SW480 (cell line): ENCODE measurements at regions not wholly inside any gene's neighbourhood (a gene's known extent, or its start where the extent isn't known, plus 50 kb on each side); places are given as distances from the start of the nearest gene placed in this dataset.
A peak's percentile ranks its signal among the peaks of the same experiment; 100 is the strongest.

Experiments
- DNase-seq: peaks from one replicate; pipeline ENCODE4 v3.0.0-alpha.2; 2016; ENCODE audit warnings: low spot score

DNA sequence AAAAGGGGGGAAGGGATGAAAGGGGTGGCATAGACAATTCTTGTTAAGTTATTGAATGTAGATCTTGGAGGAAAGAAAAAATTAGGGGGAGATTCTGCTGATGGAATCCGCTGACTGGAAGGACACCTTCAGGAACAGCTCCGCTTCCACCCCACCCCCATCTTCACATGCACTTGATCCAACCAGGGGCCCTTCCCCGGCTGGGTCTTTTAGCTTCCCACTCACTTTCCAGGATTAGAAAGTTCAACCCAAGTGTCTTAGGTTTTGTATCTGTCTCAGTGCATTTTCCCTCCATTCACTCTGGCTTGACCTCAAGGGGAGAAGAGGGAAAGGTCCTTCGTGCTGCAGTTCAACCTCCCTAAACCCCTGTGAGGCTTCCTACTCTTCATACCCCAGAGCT lies 141.4 kb downstream of the IRS2 start:
- no peak for DNase-seq

DNA sequence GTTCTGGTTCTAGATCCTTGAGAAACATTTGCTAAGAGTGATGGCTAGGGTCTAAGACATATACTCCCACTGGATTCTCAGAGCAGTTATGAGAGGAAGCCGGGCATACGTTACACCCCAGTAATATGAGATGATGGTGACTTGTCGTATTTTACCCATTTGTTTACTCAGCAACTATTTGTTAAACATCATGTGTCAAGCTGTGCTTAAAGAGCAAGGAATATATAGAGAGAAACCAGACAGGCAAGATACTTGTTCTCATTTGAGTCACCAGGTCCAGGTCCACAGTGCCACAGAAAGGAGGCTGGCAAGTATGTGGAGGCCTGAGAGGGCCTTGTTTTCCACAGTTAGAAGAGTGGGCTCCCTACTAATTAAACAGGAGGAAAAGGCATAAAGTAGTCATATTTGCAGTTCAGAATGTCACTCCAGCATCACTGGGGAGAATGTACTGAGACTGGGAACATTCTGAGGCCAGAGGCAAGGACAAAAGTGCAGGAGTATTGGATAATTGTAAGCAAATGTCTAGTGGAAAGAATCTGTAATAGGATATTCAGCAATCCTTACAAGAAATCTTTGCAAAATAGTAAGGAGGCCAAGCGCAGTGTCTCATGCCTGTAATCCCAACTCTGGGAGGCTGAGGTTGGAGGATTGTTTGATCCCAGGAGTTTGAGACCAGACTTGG lies 142.2 kb downstream of the IRS2 start:
- no peak for DNase-seq

DNA sequence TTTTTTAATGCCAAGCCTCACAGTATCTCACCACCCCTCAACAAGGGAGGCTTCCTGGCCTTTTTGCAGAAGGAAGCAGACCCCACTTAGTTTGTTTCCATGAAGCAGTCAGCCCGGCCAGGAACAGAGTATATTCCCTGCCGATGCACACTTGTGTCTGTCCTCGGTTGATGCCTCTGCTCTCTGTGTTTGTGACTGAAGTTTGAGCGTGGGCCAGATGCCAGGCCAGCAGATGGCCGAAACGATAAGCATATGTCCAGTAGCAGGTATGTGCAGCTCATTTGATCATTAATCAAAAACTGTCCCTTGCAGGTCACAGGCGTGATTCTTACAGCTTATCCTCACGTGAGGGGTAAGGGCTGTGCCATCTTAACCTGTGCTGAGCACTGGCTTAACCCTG lies 144.0 kb downstream of the IRS2 start:
- no peak for DNase-seq

DNA sequence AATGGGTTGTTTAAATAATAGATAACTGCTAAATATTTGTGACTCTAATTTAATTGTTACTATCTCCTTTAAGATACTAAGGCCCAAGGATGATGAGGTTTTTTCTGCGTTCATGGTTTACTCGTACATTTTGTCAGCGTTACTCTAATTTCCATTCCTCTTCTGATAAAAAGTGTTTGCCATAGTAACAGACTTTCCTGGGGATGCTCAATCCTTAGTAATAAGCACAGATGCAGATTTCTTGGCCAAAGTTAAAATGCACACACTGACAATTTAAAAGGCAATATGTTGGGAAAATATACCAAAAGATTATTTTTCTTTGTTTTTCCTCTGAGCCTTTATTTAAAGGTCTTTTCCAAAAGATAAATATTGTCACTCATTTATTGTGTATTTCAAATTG lies 149.6 kb downstream of the IRS2 start:
- DNase-seq: no peak

DNA sequence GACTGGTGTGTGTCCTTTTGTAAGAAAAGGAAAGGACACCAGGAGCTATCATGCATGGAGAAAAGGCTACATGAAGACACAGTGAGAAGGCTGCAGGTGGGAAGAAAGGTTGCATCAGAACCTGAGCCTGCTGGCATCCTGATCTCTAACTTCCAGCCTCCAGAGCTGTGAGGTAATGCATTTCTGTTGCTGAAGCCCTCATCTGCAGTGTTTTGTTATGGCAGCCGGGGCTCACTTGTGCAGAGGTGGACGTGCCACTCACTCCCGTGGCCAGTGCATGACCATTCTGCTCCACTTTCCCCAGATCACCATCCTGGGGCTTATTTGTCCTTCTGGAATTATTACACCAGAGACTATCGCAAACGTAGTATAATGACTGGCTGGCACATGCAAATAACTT lies 155.3 kb downstream of the IRS2 start:
- no peak for DNase-seq

DNA sequence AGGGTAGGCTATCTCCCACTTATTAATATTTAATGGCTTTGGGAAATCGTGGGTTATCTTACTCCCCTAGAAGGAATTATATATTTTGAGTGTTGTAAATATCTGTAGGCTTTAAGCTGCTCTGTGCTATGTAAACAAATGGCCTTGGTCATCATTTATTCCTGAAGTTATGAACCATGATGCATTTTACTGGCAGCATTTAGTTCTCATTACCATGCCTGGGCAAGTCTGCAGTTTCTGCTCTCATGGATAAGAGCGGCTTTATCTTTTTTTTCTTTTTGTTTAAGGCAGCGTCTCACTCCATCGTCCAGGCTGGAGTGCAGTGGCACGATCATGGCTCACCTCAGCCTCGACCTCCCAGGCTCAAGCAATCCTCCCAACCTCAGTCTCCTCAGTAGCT lies 156.1 kb downstream of the IRS2 start:
- DNase-seq: no peak

DNA sequence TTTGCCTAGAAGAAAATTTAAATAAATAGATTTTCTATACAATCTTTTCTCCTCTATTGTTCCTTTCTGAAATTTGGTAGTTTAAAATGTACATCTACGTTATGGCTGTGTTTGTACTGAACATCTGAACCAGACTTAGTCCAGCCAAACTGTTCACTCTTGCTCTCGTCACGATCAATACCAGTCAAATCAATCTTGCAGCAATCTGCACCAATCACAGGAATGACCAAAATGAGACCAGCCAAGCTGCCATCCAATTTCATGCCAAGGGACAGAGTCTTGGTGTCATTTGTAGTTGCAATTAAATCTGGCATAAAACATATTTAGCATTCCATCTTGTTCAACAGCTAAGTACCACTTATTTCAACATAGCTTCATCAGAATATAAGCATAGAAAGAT lies 156.6 kb downstream of the IRS2 start:
- DNase-seq: no peak

DNA sequence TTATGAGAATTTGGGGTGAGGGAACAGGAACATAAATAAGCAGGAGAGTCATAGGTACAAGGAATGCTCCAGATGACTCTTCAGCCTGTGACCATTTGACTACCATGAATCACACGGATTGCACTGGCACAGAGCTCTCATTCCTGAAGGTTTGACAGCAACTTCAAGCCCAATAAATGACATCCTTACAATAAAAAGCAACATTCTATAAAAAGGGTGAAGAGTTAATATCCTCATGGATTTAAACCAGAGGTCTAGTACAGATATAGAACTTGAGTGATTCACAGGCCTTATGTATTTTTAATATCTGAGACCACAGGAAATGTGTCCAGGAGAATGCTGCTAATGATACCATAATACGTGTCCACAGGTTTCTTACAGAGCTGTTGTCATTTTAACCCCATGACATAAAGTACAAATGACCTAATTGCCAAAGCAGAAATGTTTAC lies 158.1 kb downstream of the IRS2 start:
- no peak for DNase-seq

DNA sequence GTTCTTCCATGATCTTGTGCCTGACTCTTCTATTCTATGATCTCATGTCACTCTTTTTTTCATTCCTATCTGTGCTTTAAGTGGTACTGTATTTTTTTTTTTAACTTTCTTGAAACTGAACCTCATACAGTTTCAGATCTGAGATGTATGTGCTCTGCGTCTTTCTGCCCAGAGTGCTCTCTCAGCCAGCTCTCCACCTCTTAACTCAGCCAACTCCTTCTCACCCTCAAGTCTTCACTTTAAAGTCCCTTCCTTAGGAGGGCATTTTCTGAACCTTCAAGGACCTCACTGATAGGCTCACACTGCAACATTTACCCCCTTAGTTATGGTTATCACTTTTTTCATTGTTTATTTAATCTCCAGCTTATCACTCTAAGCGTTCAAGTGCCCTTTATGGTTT lies 158.7 kb downstream of the IRS2 start:
- no peak for DNase-seq

DNA sequence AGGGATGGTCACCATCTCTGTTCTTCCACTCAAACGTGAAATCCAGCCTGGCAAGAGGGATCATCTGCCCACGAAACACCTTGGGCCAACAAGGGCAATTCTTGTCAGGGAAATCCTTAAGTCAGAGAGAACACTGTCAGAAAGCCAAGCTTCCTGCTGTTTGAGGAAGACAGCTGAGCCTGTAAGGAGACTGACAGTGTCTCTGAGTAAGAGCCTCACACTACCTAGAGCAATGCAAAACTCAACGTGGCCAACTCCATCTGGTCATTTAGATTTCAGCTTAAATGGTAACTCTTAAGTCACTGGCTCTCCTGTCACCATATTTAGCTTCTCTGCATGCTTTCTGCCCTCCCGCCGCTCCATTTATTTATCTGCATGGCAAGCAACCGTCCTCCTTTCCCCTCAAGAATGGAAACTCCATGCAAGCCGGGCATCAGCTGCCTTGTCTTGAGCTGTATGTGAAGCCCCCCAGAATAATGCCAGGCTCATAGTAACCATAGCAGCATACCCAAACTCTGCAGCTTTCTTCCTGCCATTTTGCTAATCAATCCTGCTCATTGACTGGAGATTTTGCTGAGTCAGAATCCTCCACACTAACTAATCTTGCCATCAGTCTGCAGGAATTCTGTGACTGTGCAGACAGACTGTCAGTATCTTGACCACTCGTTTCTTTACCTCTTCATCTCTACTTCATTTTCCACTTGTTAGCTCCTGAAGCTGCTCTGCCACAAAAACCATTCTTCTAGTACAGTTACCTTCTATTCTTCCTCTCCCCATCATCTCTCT lies 159.8 kb downstream of the IRS2 start:
- no peak for DNase-seq

DNA sequence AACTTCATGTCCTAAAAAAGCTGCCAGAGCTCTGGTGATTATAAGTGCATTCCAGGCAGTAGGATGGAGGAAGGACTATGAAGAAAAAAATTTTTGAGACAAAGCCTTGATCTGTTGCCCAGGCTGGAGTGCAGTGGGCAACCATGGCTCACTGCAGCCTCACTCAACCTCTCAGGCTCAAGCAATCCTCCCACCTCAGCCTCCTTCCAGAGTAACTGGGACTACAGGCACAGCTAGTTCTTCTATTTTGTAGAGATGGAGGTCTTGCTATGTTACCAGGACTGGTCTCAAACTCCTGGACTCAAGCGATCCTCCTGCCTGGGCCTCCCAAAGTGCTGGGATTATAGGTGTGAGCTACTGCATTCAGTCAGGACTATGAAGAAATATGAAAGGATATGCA lies 161.2 kb downstream of the IRS2 start:
- DNase-seq: no peak

DNA sequence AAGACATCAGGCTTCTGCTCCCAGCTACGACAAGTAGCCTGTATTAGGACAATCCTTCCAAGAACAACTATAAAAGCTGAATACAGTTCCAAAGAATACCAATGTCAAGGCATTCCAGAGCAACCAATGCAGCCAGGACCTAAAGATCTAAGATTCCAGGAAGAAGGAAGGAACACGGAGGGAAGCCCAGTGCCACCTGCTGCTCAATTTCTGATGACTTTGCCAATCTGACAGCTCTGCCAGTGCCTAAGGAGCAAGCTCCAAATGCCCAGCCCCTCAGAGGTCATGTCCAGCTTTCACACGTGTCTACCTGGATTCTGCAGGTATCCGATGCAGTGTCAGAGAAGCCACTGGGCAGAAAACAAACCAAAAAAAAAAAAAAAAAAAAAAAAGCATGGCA lies 164.4 kb downstream of the IRS2 start:
- DNase-seq: no peak

DNA sequence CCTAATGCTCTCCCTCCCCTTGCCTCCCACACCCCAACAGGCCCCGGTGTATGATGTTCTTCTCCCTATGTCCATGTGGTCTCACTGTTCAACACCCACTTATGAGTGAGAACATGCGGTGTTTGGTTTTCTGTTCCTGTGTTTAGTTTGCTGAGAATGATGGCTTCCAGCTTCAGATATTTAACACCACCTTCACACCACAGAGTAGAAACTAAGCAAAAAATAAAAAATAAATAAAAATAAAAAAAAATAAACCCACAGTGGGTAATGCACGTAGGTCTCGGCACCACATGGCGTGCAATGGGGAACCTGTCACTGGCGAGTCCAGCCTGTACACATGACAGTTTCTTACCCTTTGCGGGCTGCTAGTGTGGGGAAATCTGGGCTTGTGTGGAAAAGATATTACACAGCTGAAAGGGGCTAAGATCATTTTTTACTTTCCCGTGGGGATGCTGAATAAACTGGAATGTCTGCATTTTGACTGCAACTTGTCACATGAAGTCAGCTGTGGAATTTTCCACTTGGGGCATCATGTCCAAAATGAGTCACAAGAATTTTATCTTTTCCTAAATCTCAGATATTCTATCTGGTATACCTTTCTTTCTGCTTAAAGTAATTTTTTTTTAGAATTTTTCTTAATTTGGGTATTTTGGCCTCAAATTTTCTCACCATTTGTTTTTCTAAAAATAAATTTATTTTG lies 170.5 kb downstream of the IRS2 start:
- DNase-seq: no peak

DNA sequence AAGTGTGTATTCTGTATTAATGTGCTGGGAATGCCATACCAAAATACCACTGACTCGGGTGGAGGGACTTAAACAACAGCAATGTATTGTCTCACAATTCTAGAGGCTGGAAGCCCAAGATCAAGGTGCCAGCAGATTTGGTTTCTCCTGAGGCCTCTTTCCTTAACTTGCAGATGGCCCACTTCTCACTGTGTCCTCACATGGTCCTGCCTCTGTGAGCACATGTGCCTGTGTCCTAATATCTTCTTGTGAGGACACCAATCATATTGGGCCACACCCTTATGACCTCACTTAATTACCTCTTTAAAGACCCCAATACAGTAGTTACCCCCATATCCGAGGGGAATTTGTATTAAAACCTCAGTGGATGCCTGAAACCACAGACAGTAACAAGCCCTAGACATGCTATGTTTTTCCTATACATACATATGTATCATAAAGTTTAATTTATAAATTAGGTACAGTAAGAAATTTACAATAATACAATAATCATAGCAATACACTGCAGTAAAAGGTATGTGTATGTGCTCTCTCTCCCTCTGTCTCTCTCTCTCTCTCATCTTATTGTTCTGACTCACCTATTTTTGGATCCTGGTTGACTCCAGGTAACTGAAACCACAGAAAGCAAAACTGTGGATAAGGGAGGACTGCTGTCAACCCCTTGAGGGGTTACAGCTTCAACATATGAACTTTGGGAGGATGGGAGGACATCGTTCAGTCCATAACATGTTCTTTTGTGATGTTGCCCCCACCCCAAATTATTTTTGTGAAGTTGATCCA lies 174.3 kb downstream of the IRS2 start:
- no peak for DNase-seq

DNA sequence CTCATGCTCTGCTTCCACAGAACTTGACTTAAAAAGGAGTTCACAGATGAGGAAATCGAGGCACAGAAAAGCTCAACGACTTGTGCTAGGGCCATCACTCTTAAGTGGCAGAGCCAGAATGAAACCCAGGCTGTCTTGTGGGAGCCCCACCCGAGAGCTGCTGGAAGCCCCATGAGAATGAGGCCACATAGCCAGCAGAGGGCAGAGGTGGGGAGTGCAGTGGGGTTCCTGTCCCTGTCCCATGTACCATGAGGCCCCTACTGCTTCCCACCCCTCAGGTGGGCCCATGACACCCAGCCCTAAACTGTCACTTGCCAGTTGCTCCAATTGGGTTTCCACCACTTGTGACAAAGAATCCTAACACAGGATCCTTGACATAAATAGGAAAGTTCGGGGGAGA lies 175.9 kb downstream of the IRS2 start:
- peak; percentile 23 for DNase-seq

DNA sequence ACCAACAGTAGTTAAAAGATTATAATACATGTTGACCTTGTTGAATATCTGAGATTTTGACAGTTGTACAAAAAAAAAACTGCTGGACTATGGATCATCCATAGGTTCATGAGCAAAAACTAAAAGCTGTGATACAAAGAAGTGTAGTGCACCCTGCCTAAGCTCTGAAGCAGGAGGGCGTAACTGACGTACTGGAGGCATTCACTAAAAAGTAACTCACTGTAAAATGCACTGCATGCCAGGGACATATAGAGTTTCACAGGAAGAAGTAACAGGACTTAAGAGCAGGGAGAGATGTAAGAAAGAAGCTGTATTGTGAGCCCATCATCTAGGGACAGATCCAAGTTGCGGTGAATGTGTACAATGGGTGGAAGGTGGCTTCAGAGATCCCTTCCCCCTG lies 177.9 kb downstream of the IRS2 start:
- DNase-seq: no peak

DNA sequence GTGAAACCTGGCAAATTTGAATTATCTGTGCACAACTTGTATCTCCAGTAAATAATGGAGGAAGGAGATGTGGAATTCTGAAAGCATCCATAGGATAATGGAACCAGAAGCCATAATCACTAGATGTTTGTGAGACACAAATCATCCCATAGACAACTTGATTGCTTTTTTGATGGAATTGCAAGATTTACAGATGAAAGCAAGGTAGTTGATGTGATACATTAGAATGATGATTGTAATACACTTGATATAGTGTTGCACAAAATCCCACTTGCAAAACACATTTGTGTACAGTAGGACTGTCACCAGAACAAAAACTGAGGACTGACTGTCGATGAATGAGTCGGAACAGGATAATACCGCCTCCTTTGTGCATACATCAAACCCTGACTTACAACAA lies 178.3 kb downstream of the IRS2 start:
- no peak for DNase-seq

DNA sequence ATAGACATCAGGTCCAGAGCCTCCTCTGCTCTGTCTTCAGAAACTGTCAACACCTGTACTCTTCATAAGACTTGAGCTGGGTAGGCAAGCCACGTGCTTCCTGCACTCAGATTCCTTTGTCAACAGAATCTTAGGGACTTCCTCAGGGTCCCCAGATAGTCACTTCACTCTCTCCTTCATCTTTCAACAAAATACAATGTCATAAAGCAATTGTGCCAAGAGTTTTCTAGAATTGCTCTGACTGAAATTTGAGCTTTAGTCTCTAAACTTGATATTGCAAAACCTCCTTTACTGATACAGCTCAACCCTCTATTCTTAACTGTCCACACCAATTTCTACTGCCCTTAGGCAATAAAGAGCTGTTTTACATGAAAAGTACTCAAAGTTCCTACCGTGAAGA lies 179.9 kb downstream of the IRS2 start:
- DNase-seq: no peak

DNA sequence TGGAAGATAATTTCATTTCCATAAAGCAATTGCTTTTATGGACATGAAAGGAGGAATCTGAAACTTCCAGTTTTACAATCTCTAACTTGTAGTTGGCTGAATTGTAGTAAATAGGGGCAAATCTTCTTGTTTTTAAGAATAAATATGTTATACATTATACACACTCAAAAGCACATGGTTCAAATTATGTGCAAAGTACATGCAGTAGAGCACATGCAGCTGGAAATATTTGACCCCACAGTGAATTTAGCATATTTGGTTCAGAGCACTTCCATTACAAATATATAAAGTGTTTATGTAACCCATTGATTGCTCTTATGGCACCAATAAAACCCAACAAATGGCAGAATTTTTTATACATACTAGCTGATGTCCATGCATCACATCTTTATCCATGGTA lies 180.5 kb downstream of the IRS2 start:
- no peak for DNase-seq

DNA sequence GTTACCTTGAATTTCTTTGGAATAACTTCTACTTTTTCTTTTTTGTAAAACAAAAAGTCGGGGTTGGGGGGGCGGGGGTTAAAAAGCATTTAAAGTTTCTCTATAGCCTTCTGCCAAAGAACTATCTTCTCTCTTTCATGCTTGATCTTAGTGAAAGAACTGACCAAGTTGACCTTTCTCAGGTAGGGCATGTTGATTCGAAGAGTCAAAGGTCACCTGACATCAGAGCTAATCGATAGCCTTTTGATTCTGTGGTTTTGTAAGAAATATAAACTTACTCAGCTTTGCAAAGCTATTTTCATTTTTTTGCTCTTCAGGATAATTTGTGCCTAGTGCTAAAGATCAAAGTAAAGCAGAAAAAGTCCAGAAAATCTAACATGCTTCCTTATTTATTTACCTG lies 181.5 kb downstream of the IRS2 start:
- DNase-seq: no peak

DNA sequence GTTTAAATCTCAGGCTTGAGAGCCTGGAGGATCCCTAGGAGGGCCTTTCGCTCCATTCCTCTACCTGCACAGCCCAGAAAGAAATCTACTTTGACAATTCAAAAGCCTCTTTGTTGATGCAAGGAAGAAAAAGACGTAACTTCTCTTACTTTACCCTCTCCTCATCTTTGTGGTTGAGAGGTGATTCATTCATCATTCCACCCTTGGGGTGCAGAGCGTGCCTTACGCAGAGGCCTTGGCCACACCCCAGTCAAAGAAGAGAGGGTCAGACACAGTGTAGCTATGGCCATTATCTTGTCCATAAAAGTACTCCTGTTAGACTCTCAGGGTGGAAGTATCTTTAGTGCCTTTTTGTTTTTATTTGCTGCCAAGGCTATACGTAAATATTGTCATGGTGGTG lies 184.0 kb downstream of the IRS2 start:
- DNase-seq: no peak

DNA sequence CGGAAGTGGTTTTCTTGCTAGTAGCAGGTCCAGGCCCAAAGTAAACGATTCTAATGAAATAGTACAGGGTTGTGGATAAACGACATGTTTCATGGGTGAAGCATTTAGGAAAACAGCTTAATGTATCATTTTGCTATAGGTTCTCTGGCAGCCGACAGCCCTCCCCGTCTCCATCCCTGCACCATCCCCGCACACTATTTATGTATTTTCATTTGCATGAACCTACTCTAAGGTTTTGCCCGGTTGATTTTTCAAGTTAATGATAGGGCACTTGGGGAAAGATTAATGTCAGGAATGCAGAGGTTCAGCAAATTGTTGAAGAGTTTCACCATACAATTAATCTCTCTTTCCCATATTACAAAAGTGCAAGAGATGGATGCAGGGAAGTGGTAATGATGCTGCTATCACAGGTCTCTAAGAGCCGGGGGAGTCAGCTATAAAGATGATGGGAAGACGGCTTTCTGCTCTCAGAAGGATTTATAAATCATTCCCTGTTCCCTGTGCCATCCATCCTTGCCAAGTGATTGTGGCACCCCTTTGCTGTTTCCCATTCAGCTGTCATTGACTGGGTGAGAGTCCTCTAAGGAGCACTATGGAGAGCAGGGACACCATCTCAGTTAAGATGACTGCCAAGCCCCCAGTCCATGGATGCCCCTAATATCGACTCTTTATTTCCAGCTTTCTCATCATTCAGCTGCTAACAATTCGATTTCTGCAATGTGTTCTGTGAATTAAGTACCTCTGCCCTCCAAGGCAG lies 186.3 kb downstream of the IRS2 start:
- DNase-seq: no peak
